Upper lobe of left lung (tissue), 4 donors: ENCODE measurements at regions not wholly inside any gene's neighbourhood (a gene's known extent, or its start where the extent isn't known, plus 50 kb on each side); places are given as distances from the start of the nearest gene placed in this dataset.

ENCODE experiments used
- CTCF ChIP-seq, 6 experiments: fragments of 450-650 bp in 4 of 6; fragments of 200-600 bp in 2 of 6; sonication (generic) in 2 of 6; IDR thresholded peaks; one replicate each; pipeline ENCODE4 v1.5.1; 2016 to 2019; ENCODE audit warnings: antibody characterized with exemption in 6 of 6
- EP300 ChIP-seq, 4 donors: sonication (generic); formaldehyde crosslinking; IDR thresholded peaks; one replicate each; pipeline ENCODE4 v1.5.1; 2017; ENCODE audit warnings: antibody characterized with exemption in 4 of 4, control low read depth in 2 of 4

GRCh38 chr18:63067939-63068338 lies 251.6 kb downstream of the BCL2 start:
- no peak for TF ChIP-seq CTCF (IDR thresholded peaks at IDR 0.05)
- no peak for TF ChIP-seq EP300 (IDR thresholded peaks at IDR 0.05)
